Keratinocyte (primary cell): ENCODE measurements at regions not wholly inside any gene's neighbourhood (a gene's known extent, or its start where the extent isn't known, plus 50 kb on each side); places are given as distances from the start of the nearest gene placed in this dataset.

Experiments
- DNase-seq: peaks from one replicate; pipeline ENCODE4 v3.0.0-alpha.2; 2011; ENCODE audit warnings: low read depth, missing footprints, low spot score
- FAIRE-seq: peaks from 2 replicates; lab custom pipeline; 2011; peaks lifted over from hg19 to GRCh38; lab: Jason Lieb, UNC
- H2AFZ ChIP-seq: 2 replicates; pipeline ENCODE4 v1.6.0; 2012; ENCODE audit warnings: low read length, control low read depth, inconsistent platforms; ENCODE audit not compliant: control insufficient read depth
- H3K27ac ChIP-seq: 2 replicates; pipeline ENCODE4 v1.5.1; 2011; ENCODE audit warnings: low read length; ENCODE audit not compliant: control insufficient read depth, insufficient read depth
- H3K27me3 ChIP-seq: 3 replicates; pipeline ENCODE4 v1.6.0; 2011; ENCODE audit warnings: low read length; ENCODE audit not compliant: control insufficient read depth, insufficient read depth; ENCODE audit errors: extremely low read depth
- H3K36me3 ChIP-seq, 2 experiments: 2 replicates in 1 of 2; 3 replicates in 1 of 2; pipeline ENCODE4 v1.5.1; 2011; ENCODE audit warnings: low read length in 2 of 2, mild to moderate bottlenecking in 1 of 2; ENCODE audit not compliant: control insufficient read depth in 2 of 2, insufficient read depth in 2 of 2; ENCODE audit errors: extremely low read depth in 1 of 2
- H3K4me1 ChIP-seq: 3 replicates; pipeline ENCODE4 v1.5.1; 2011; ENCODE audit warnings: low read length; ENCODE audit not compliant: control insufficient read depth, insufficient read depth; ENCODE audit errors: extremely low read depth
- H3K4me2 ChIP-seq: 3 replicates; pipeline ENCODE4 v1.6.0; 2011; ENCODE audit warnings: low read depth, low read length; ENCODE audit not compliant: control insufficient read depth, insufficient read depth; ENCODE audit errors: extremely low read depth
- H3K4me3 ChIP-seq, 3 experiments: fragments of 200-600 bp in 1 of 3; sonication (generic) in 1 of 3; 2 replicates in 2 of 3; 3 replicates in 1 of 3; pipeline ENCODE4 v1.5.1; 2011 to 2016; ENCODE audit warnings: low read length in 3 of 3, mild to moderate bottlenecking in 3 of 3, control low read depth in 2 of 3, inconsistent platforms in 1 of 3, low read depth in 1 of 3, mixed read lengths in 1 of 3, mixed run types in 1 of 3, moderate library complexity in 1 of 3; ENCODE audit not compliant: control insufficient read depth in 2 of 3, insufficient read depth in 2 of 3; ENCODE audit errors: extremely low read depth in 1 of 3
- H3K79me2 ChIP-seq: 2 replicates; pipeline ENCODE4 v1.6.0; 2012; ENCODE audit warnings: low read length; ENCODE audit not compliant: control insufficient read depth, insufficient read depth
- H3K9ac ChIP-seq: 3 replicates; pipeline ENCODE4 v1.6.0; 2011; ENCODE audit warnings: low read length; ENCODE audit not compliant: control insufficient read depth, insufficient read depth; ENCODE audit errors: extremely low read depth
- H3K9me1 ChIP-seq: 3 replicates; pipeline ENCODE4 v1.6.0; 2011; ENCODE audit warnings: low read length; ENCODE audit not compliant: control insufficient read depth, insufficient read depth; ENCODE audit errors: extremely low read depth
- H3K9me3 ChIP-seq: 2 replicates; pipeline ENCODE4 v1.5.1; 2012; ENCODE audit warnings: low read depth, low read length; ENCODE audit not compliant: control insufficient read depth
- H4K20me1 ChIP-seq: 3 replicates; pipeline ENCODE4 v1.6.0; 2011; ENCODE audit warnings: low read length; ENCODE audit not compliant: control insufficient read depth, insufficient read depth; ENCODE audit errors: extremely low read depth
- EZH2 ChIP-seq: IDR thresholded peaks from one replicate; pipeline ENCODE4 v1.6.1; 2012; ENCODE audit warnings: inconsistent platforms, mild to moderate bottlenecking, low read length, moderate library complexity
- dilution Hi-C: fragments of 300-500 bp; cut with MboI; formaldehyde crosslinking; loops from one replicate; pipeline ENCODE4 v1.7.0; 2020; ENCODE audit warnings: low sequenced_read_pairs; ENCODE audit not compliant: extremely low pct_ligation_motif_present
- TF ChIP-seq, protein P1 (sequence below), 3 experiments: IDR thresholded peaks in 1 of 3; conservative IDR thresholded peaks in 1 of 3; optimal IDR thresholded peaks in 1 of 3; 2 replicates in 2 of 3; 3 replicates in 1 of 3; pipeline versions ENCODE3 to v1.5.1; 2011; ENCODE audit warnings: low read length in 3 of 3, mild to moderate bottlenecking in 3 of 3, moderate library complexity in 2 of 3, control low read depth in 1 of 3, inconsistent platforms in 1 of 3; ENCODE audit not compliant: insufficient read depth in 2 of 3; ENCODE audit errors: extremely low read depth in 1 of 3

DNA sequence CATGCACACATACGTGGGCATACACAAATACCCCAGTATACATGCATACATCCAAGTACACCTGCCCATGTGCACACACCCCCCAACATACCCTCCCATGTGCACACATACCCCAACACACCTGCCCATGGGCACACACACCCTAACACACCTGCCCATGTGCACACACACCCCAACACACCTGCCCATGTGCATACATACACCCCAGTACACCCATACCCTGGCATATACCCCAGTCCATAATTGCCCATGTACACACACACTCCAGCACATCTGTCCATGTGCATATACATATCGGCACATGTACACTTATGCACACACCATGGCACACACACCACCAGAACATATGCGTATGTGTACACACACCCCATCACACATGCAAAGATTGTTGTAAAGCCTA, 475.2 kb downstream of the PREX1 start:
- no peak for TF ChIP-seq EZH2
- TF ChIP-seq, protein P1, sequence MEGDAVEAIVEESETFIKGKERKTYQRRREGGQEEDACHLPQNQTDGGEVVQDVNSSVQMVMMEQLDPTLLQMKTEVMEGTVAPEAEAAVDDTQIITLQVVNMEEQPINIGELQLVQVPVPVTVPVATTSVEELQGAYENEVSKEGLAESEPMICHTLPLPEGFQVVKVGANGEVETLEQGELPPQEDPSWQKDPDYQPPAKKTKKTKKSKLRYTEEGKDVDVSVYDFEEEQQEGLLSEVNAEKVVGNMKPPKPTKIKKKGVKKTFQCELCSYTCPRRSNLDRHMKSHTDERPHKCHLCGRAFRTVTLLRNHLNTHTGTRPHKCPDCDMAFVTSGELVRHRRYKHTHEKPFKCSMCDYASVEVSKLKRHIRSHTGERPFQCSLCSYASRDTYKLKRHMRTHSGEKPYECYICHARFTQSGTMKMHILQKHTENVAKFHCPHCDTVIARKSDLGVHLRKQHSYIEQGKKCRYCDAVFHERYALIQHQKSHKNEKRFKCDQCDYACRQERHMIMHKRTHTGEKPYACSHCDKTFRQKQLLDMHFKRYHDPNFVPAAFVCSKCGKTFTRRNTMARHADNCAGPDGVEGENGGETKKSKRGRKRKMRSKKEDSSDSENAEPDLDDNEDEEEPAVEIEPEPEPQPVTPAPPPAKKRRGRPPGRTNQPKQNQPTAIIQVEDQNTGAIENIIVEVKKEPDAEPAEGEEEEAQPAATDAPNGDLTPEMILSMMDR (optimal IDR thresholded peaks at IDR 0.05 in 1 of 3, IDR thresholded peaks at IDR 0.05 in 1 of 3, conservative IDR thresholded peaks at IDR 0.05 in 1 of 3; ENCODE audit: extremely low read depth in 1 of 3, insufficient read depth in 2 of 3, low read length in 3 of 3) = no peak
- no peak overlapping the region for H3K4me2 ChIP-seq
- no peaks in the 10 kb centered on the region for H3K4me1 ChIP-seq
- no peak for DNase-seq
- dilution Hi-C loops = no loop called here
- no peak for FAIRE-seq
- no peaks in the 10 kb centered on the region for H3K9me3 ChIP-seq
- H3K9me1 ChIP-seq = no peaks in the 10 kb centered on the region
- peaks cover 4% of the 10 kb centered on the region for H3K27me3 ChIP-seq
- H3K36me3 ChIP-seq = no peaks in the 10 kb centered on the region
- H2AFZ ChIP-seq = no peak overlapping the region
- H4K20me1 ChIP-seq = no peaks in the 10 kb centered on the region
- no peak overlapping the region for H3K9ac ChIP-seq
- no peak overlapping the region for H3K27ac ChIP-seq
- H3K79me2 ChIP-seq = no peaks in the 10 kb centered on the region
- no peak overlapping the region for H3K4me3 ChIP-seq

DNA sequence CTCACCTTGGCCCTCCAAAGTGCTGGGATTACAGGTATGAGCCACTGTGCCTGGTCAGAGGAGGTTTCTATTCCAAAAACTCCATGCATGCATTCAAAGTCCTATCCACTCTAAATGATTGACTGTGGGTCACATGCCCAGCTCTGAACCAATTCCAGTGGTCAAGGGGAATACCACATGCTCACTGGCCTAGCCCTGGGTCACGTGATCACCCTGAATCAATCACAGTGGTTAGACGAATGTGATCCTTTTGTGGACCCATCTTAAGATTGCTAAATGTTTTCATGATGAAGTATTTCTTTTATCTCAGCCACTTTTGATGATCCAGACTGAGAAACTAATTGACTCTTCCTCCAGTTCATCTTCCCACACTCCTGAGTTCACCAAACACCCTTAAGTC, 475.8 kb downstream of the PREX1 start:
- no peak for FAIRE-seq
- TF ChIP-seq, protein P1 (optimal IDR thresholded peaks at IDR 0.05 in 1 of 3, IDR thresholded peaks at IDR 0.05 in 1 of 3, conservative IDR thresholded peaks at IDR 0.05 in 1 of 3; ENCODE audit: extremely low read depth in 1 of 3, insufficient read depth in 2 of 3, low read length in 3 of 3) = no peak
- no peak for TF ChIP-seq EZH2
- dilution Hi-C loops = no loop called here

More for the DNA sequence above, 475.8 kb downstream of the PREX1 start:
- peaks cover 4% of the 10 kb centered on the region for H3K27me3 ChIP-seq
- H3K4me2 ChIP-seq = no peak overlapping the region
- no peaks in the 10 kb centered on the region for H3K9me3 ChIP-seq
- no peaks in the 10 kb centered on the region for H3K4me1 ChIP-seq
- no peaks in the 10 kb centered on the region for H3K79me2 ChIP-seq
- H3K36me3 ChIP-seq = no peaks in the 10 kb centered on the region
- DNase-seq = no peak
- H3K9me1 ChIP-seq = no peaks in the 10 kb centered on the region
- H3K4me3 ChIP-seq = no peak overlapping the region
- H2AFZ ChIP-seq = no peak overlapping the region
- H4K20me1 ChIP-seq = no peaks in the 10 kb centered on the region
- no peak overlapping the region for H3K9ac ChIP-seq
- no peak overlapping the region for H3K27ac ChIP-seq
